Cardiac fibroblast (primary cell): ENCODE measurements at regions not wholly inside any gene's neighbourhood (a gene's known extent, or its start where the extent isn't known, plus 50 kb on each side); places are given as distances from the start of the nearest gene placed in this dataset.

ENCODE experiments used
- DNase-seq, 2 donors: peaks; one replicate each; pipeline versions ENCODE4 v3.0.0 to v3.0.0-alpha.2; 2010; ENCODE audit warnings: low read depth in 2 of 2
- H3K4me3 ChIP-seq, 2 donors: replicated peaks in 1 of 2; 1 replicate in 1 of 2; 2 replicates in 1 of 2; pipeline ENCODE4 v1.5.1; 2011; ENCODE audit warnings: low read depth in 2 of 2, low read length in 2 of 2, mild to moderate bottlenecking in 2 of 2, moderate library complexity in 1 of 2
- CTCF ChIP-seq: IDR thresholded peaks from one replicate; pipeline ENCODE4 v1.5.1; 2011; ENCODE audit warnings: low read depth, mild to moderate bottlenecking, low read length, inconsistent platforms

GRCh38 chr4:107276052-107276451 lies 239.9 kb upstream of the DKK2 start:
- H3K4me3 ChIP-seq, result no peak overlapping the region
- no peak for DNase-seq
- TF ChIP-seq CTCF, result no peak

- DNase-seq, result no peak
- no peak for TF ChIP-seq CTCF
- no peak overlapping the region for H3K4me3 ChIP-seq
Measured at GRCh38 chr4:107275225-107275624, 239.1 kb upstream of the DKK2 start.

- DNase-seq, result no peak
- no peak overlapping the region for H3K4me3 ChIP-seq
- no peak for TF ChIP-seq CTCF
Measured at GRCh38 chr4:107270614-107271013, 234.5 kb upstream of the DKK2 start.

- no peak overlapping the region for H3K4me3 ChIP-seq
- TF ChIP-seq CTCF, result no peak
- DNase-seq, result no peak
Measured at GRCh38 chr4:107269175-107269574, 233.1 kb upstream of the DKK2 start.

- no peak for DNase-seq
- no peak for TF ChIP-seq CTCF
- no peak overlapping the region for H3K4me3 ChIP-seq
Measured at GRCh38 chr4:107265859-107266258, 229.7 kb upstream of the DKK2 start.

DNA sequence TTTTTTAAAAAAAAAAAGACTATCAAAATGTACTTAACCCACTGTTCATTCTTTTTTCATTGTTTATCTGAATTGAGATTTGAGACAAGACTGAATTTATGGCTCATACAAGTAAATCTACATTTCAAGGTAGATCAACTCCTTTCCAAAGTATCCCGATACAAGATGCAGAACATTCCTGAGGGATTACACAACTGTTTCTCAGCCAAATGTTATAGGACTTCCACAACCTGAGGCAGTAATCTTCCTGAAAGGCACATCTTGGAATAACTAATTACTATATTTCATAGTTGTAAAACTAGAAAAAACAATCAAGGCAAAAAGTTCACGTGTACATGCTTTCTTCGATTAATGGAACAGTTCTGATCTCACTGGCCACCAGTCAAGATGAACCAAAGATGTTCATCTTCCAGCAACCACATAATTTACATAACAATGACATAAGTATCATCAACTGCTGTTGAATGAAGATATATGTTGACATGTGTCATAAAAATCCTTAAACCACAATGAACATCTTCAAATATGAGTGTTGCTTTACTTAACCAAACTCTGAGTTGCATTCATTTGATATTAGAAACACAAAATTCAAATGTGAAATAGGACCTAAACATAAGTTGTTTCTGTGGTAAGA lies 225.2 kb upstream of the DKK2 start:
- DNase-seq, result no peak
- no peak for TF ChIP-seq CTCF

GRCh38 chr4:107258359-107258758 lies 222.2 kb upstream of the DKK2 start:
- TF ChIP-seq CTCF, result no peak
- no peak overlapping the region for H3K4me3 ChIP-seq
- DNase-seq, result peak; percentile 45 to 66

More for the DNA sequence above, 225.2 kb upstream of the DKK2 start:
- H3K4me3 ChIP-seq, result no peak overlapping the region
